ENCODE measurements at regions not wholly inside any gene's neighbourhood (a gene's known extent, or its start where the extent isn't known, plus 50 kb on each side); places are given as distances from the start of the nearest gene placed in this dataset.

GRCh38 chrX:150255441-150256296 lies 107.4 kb upstream of the MAMLD1 start:
- TF ChIP-seq MAX (IDR thresholded peaks at IDR 0.05; ENCODE audit: low read depth, low read length), result no peak
- TF ChIP-seq, protein P1, sequence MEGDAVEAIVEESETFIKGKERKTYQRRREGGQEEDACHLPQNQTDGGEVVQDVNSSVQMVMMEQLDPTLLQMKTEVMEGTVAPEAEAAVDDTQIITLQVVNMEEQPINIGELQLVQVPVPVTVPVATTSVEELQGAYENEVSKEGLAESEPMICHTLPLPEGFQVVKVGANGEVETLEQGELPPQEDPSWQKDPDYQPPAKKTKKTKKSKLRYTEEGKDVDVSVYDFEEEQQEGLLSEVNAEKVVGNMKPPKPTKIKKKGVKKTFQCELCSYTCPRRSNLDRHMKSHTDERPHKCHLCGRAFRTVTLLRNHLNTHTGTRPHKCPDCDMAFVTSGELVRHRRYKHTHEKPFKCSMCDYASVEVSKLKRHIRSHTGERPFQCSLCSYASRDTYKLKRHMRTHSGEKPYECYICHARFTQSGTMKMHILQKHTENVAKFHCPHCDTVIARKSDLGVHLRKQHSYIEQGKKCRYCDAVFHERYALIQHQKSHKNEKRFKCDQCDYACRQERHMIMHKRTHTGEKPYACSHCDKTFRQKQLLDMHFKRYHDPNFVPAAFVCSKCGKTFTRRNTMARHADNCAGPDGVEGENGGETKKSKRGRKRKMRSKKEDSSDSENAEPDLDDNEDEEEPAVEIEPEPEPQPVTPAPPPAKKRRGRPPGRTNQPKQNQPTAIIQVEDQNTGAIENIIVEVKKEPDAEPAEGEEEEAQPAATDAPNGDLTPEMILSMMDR (IDR thresholded peaks at IDR 0.05; ENCODE audit: low read depth, low read length), result no peak
- no peak for TF ChIP-seq MYC (IDR thresholded peaks at IDR 0.05; ENCODE audit: low read depth, low read length)
- no peak for TF ChIP-seq POLR2A (IDR thresholded peaks at IDR 0.05; ENCODE audit: extremely low read depth, insufficient read length)

GRCh38 chrX:150256297-150256650 lies 106.8 kb upstream of the MAMLD1 start:
- TF ChIP-seq POLR2A (IDR thresholded peaks at IDR 0.05; ENCODE audit: extremely low read depth, insufficient read length) (no peak), MAX (IDR thresholded peaks at IDR 0.05; ENCODE audit: low read depth, low read length) (no peak), MYC (IDR thresholded peaks at IDR 0.05; ENCODE audit: low read depth, low read length) (no peak)
- TF ChIP-seq, protein P1 (IDR thresholded peaks at IDR 0.05; ENCODE audit: low read depth, low read length), result no peak
- DNase-seq (ENCODE audit: low read depth), result no peak
- no peak overlapping the region for H3K4me3 ChIP-seq (ENCODE audit: low read depth, low read length)

More at GRCh38 chrX:150255441-150256296, 107.4 kb upstream of the MAMLD1 start:
- DNase-seq (ENCODE audit: low read depth), result no peak
- no peak overlapping the region for H3K4me3 ChIP-seq (ENCODE audit: low read depth, low read length)

DNA sequence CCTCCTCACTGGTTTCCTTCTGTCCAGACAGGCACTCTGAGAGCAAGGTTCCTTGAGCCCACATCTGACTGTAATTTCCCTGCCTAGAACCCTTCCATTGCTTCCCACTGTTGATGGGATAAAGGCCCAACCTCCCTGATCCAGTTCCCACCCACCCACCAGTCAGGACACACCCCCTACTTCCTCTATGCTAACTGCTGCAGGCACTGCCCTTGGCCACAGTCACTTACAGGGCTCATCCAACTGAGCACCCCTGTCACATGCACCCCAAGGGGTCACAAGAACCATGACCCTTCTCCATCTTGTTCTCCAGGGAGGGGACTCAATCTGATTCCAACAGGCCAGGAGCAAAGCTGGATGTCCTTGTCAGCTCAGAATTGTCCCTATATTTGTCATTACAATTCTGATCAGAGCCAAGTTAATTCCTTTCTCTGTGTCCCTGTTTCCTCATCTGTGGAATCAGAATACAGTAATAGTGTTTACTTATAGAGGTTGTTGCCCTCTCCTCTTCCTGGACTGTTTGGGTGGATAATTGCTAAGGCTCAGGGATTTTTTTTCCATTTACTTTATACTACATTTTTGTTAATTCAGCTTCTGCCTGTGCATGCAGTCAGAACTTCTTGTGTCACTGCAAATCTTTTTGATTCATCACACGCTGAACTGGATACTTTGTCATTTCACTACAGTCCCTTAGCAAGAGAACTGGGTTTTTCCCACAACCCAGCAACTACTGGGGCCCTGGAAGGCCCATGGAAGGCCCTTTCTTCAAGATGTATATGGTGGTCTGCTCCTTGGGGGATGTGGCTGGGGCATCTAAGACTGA lies 105.6 kb upstream of the MAMLD1 start:
- no peak for TF ChIP-seq MAX (IDR thresholded peaks at IDR 0.05; ENCODE audit: low read depth, low read length)
- TF ChIP-seq, protein P1 (IDR thresholded peaks at IDR 0.05; ENCODE audit: low read depth, low read length), result no peak
- no peak for TF ChIP-seq POLR2A (IDR thresholded peaks at IDR 0.05; ENCODE audit: extremely low read depth, insufficient read length)
- no peak for TF ChIP-seq MYC (IDR thresholded peaks at IDR 0.05; ENCODE audit: low read depth, low read length)
- DNase-seq (ENCODE audit: low read depth), result peak; percentile 0
- H3K4me3 ChIP-seq (ENCODE audit: low read depth, low read length), result no peak overlapping the region

DNA sequence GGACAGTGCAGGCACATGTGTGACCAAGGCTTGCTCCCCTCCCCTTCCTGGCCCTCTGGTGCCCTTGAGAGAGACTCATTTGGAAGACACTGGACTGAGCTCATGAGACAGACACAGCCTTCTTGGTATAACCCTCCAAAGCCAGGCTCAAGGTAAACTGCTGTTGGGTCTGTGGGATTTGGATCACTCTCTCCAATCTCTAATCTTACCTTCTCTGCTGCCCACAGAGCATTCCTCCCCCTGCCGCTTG lies 105.0 kb upstream of the MAMLD1 start:
- H3K4me3 ChIP-seq (ENCODE audit: low read depth, low read length), result no peak overlapping the region
- no peak for DNase-seq (ENCODE audit: low read depth)
- no peak for TF ChIP-seq POLR2A (IDR thresholded peaks at IDR 0.05; ENCODE audit: extremely low read depth, insufficient read length)
- no peak for TF ChIP-seq MYC (IDR thresholded peaks at IDR 0.05; ENCODE audit: low read depth, low read length)
- TF ChIP-seq, protein P1 (IDR thresholded peaks at IDR 0.05; ENCODE audit: low read depth, low read length), result no peak

DNA sequence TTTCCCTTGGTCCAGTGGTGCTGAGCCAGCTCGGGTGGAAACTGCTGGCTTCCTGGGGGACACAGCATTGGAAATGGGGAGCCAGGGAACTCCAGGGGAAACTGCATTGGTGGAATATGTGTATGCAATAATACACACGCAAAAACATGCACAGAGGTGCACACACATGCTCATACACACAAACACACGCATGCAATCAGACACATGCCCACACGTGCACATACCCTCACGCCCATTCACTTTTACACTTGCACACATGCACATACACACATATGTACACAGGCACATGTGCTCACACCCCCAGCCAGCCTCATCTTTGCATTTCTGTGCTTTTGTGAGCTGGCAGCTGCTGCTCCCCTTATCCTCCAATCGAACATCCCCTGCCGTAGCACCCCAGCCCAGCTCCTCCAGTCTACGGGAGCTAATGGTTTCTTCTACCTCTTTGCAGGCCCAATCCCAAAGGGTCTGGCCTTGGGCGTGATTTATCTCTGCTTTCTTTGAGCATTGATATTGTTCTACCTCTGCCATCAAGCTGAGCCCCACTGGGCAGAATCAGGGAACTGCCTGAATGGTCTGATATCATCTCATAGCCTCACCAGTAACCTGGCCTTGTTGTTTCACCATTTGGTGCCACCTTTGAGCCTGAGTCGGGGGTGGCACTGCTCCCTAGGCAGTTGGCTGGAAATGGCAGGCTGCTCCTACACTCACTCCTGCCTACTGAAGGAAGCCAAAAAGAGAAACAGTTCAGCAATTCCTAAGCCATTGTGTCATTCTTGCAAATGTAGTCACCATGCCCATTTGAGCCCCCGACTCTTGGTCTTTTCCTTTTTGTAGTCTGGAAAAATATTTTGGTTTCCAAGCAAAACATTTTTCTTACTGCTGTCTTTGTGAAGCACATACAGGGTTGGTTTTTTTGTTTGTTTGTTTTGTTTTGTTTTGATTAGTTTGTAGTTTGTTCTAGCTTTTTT lies 104.4 kb upstream of the MAMLD1 start:
- no peak overlapping the region for H3K4me3 ChIP-seq (ENCODE audit: low read depth, low read length)
- TF ChIP-seq, protein P1 (IDR thresholded peaks at IDR 0.05; ENCODE audit: low read depth, low read length), result no peak
- no peak for TF ChIP-seq POLR2A (IDR thresholded peaks at IDR 0.05; ENCODE audit: extremely low read depth, insufficient read length)
- TF ChIP-seq MYC (IDR thresholded peaks at IDR 0.05; ENCODE audit: low read depth, low read length), result no peak
- TF ChIP-seq MAX (IDR thresholded peaks at IDR 0.05; ENCODE audit: low read depth, low read length), result no peak
- DNase-seq (ENCODE audit: low read depth), result no peak
